Chondrocyte (in vitro differentiated cells): ENCODE measurements at regions not wholly inside any gene's neighbourhood (a gene's known extent, or its start where the extent isn't known, plus 50 kb on each side); places are given as distances from the start of the nearest gene placed in this dataset.

Source experiments
- DNase-seq: peaks from one replicate; pipeline ENCODE4 v3.0.0; 2021; ENCODE audit warnings: mixed read lengths, low spot score
- H3K27ac Mint-ChIP-seq: one replicate; pipeline ENCODE4 v1.8.0; 2021; ENCODE audit warnings: mild to moderate bottlenecking, moderate library complexity, mixed read lengths; ENCODE audit not compliant: unreplicated experiment
- H3K27me3 Mint-ChIP-seq: 2 replicates; pipeline ENCODE4 v1.8.0; 2021; ENCODE audit warnings: low read depth, mixed read lengths
- H3K36me3 Mint-ChIP-seq: 2 replicates; pipeline ENCODE4 v1.8.0; 2021; ENCODE audit warnings: low read depth, mixed read lengths
- H3K4me1 Mint-ChIP-seq: 2 replicates; pipeline ENCODE4 v1.8.0; 2021; ENCODE audit warnings: low read depth, mild to moderate bottlenecking, mixed read lengths
- H3K4me3 Mint-ChIP-seq: one replicate; pipeline ENCODE4 v1.8.0; 2021; ENCODE audit warnings: mild to moderate bottlenecking, moderate library complexity, mixed read lengths; ENCODE audit not compliant: unreplicated experiment
- H3K9me3 Mint-ChIP-seq: 2 replicates; pipeline ENCODE4 v1.8.0; 2021; ENCODE audit warnings: low read depth, mixed read lengths
- CTCF ChIP-seq: fragments of 200-600 bp; sonication (generic); IDR thresholded peaks from 2 replicates; pipeline ENCODE4 v1.5.0; 2021; ENCODE audit warnings: antibody characterized with exemption, mild to moderate bottlenecking, moderate library complexity

- H3K9me3 Mint-ChIP-seq = peaks cover 15% of the 10 kb centered on the region
- no peak for TF ChIP-seq CTCF
- no peak overlapping the region for H3K4me3 Mint-ChIP-seq
- H3K4me1 Mint-ChIP-seq = peaks cover 7% of the 10 kb centered on the region
- no peak for DNase-seq
- no peak overlapping the region for H3K27ac Mint-ChIP-seq
- peaks cover 4% of the 10 kb centered on the region for H3K36me3 Mint-ChIP-seq
- no peaks in the 10 kb centered on the region for H3K27me3 Mint-ChIP-seq
Observed at GRCh38 chr5:91240175-91240574, 142.9 kb downstream of the ARRDC3 start.

GRCh38 chr5:91235271-91235694, 147.8 kb downstream of the ARRDC3 start:
- no peak overlapping the region for H3K4me3 Mint-ChIP-seq
- H3K36me3 Mint-ChIP-seq = no peaks in the 10 kb centered on the region
- H3K27ac Mint-ChIP-seq = no peak overlapping the region
- H3K27me3 Mint-ChIP-seq = no peaks in the 10 kb centered on the region
- TF ChIP-seq CTCF = no peak
- no peaks in the 10 kb centered on the region for H3K4me1 Mint-ChIP-seq
- no peak for DNase-seq
- no peaks in the 10 kb centered on the region for H3K9me3 Mint-ChIP-seq

GRCh38 chr5:91232523-91232922, 150.6 kb downstream of the ARRDC3 start:
- H3K4me3 Mint-ChIP-seq = no peak overlapping the region
- no peak for TF ChIP-seq CTCF
- no peaks in the 10 kb centered on the region for H3K36me3 Mint-ChIP-seq
- peaks cover 10% of the 10 kb centered on the region for H3K9me3 Mint-ChIP-seq
- DNase-seq = no peak
- no peak overlapping the region for H3K27ac Mint-ChIP-seq
- no peaks in the 10 kb centered on the region for H3K27me3 Mint-ChIP-seq
- peaks cover 4% of the 10 kb centered on the region for H3K4me1 Mint-ChIP-seq

GRCh38 chr5:91229031-91229727, 153.9 kb downstream of the ARRDC3 start:
- H3K27me3 Mint-ChIP-seq = no peaks in the 10 kb centered on the region
- no peak overlapping the region for H3K4me3 Mint-ChIP-seq
- no peak for DNase-seq
- no peak overlapping the region for H3K27ac Mint-ChIP-seq
- TF ChIP-seq CTCF = no peak
- H3K4me1 Mint-ChIP-seq = peaks cover 4% of the 10 kb centered on the region
- peaks cover 10% of the 10 kb centered on the region for H3K9me3 Mint-ChIP-seq
- no peaks in the 10 kb centered on the region for H3K36me3 Mint-ChIP-seq

GRCh38 chr5:91228188-91228587, 154.9 kb downstream of the ARRDC3 start:
- TF ChIP-seq CTCF = no peak
- no peak for DNase-seq
- Mint-ChIP-seq H3K4me3 (no peak overlapping the region), H3K27me3 (no peaks in the 10 kb centered on the region), H3K27ac (no peak overlapping the region), H3K36me3 (no peaks in the 10 kb centered on the region), H3K9me3 (peaks cover 10% of the 10 kb centered on the region), H3K4me1 (peaks cover 4% of the 10 kb centered on the region)
